GM12891 (cell line): ENCODE measurements at regions not wholly inside any gene's neighbourhood (a gene's known extent, or its start where the extent isn't known, plus 50 kb on each side); places are given as distances from the start of the nearest gene placed in this dataset.
A peak's percentile ranks its signal among the peaks of the same experiment; 100 is the strongest.

Source experiments
- DNase-seq: peaks from one replicate; pipeline ENCODE4 v3.0.0; 2011; ENCODE audit warnings: low spot score; ENCODE audit not compliant: insufficient read length
- FAIRE-seq: peaks from 2 replicates; lab custom pipeline; 2011; peaks lifted over from hg19 to GRCh38; lab: Jason Lieb, UNC
- PAX5 ChIP-seq: IDR thresholded peaks from 2 replicates; pipeline ENCODE4 v1.6.1; 2011; ENCODE audit warnings: low read length, moderate library complexity, mild to moderate bottlenecking; ENCODE audit not compliant: insufficient read depth, severe bottlenecking
- POLR2A ChIP-seq: IDR thresholded peaks from 2 replicates; pipeline ENCODE4 v1.6.1; 2011; ENCODE audit warnings: low read depth, low read length, control low read depth
- POLR2AphosphoS5 ChIP-seq: IDR thresholded peaks from 2 replicates; pipeline ENCODE4 v1.6.1; 2011; ENCODE audit warnings: low read depth, low read length, control low read depth
- POU2F2 ChIP-seq: IDR thresholded peaks from 2 replicates; pipeline ENCODE4 v1.6.1; 2011; ENCODE audit warnings: low read depth, mild to moderate bottlenecking, control low read depth, low read length, moderate library complexity
- SPI1 ChIP-seq: IDR thresholded peaks from 2 replicates; pipeline ENCODE4 v1.6.1; 2011; ENCODE audit warnings: low read depth, low read length, control low read depth
- TAF1 ChIP-seq: IDR thresholded peaks from 2 replicates; pipeline ENCODE4 v1.6.1; 2011; ENCODE audit warnings: low read depth, low read length, control low read depth

DNA sequence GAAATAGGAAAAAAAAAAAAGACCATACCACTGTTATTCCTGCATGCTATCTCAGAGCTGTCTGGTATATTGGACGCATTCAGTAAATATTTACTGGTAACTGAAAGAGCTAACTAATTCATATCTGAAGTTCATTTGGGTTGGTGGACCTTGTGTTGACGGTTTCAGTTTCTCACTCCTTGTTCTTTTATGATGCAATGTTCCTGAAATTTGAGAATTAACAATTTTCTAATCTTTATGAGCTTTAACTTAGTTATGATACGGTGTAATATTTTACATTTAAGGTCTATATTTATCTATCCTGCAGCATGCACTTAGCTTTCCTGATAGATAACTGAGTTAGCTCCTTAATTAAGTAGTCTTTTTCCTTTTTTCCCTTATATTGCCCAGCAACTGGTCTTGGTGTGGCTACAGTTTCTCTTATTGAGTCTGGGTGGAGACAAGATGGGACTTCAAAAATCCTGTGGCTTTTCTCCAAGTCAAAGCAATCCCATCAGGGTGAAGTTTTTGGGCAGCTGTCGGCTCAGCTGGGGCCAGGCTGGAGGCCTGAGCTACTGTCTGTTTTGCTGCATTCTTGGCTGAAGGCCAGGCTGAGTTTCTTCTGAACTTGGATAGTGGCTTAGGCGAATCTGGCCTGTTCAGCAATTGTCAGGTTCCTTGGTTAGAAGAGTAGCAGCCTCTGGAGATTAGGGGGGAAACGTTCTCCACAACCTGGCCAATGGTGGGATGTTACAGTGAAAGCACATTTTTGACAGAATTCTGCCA is 78.4 kb upstream of the MEX3C start:
- no peak for DNase-seq
- TF ChIP-seq SPI1 (no peak), POU2F2 (no peak), POLR2A (no peak), PAX5 (no peak), POLR2AphosphoS5 (no peak), TAF1 (no peak)
- FAIRE-seq: no peak

- DNase-seq: no peak
- FAIRE-seq: no peak
- no peak for TF ChIP-seq TAF1
- TF ChIP-seq POLR2AphosphoS5: no peak
- no peak for TF ChIP-seq POU2F2
- TF ChIP-seq POLR2A: no peak
- no peak for TF ChIP-seq SPI1
Measured at GRCh38 chr18:51278045-51278649, 80.7 kb upstream of the MEX3C start.

- no peak for FAIRE-seq
- DNase-seq: no peak
Measured at GRCh38 chr18:51279367-51279984, 82.0 kb upstream of the MEX3C start.

GRCh38 chr18:51287818-51288508 is 90.5 kb upstream of the MEX3C start:
- TF ChIP-seq POLR2AphosphoS5 (no peak), PAX5 (no peak), POU2F2 (no peak), POLR2A (no peak), SPI1 (no peak), TAF1 (no peak)
- no peak for FAIRE-seq

More at GRCh38 chr18:51279367-51279984, 82.0 kb upstream of the MEX3C start:
- TF ChIP-seq POLR2A (no peak), PAX5 (peak; percentile 95), POU2F2 (no peak), POLR2AphosphoS5 (no peak), SPI1 (peak; percentile 96)

GRCh38 chr18:51288582-51288981 is 91.1 kb upstream of the MEX3C start:
- DNase-seq: no peak
- no peak for FAIRE-seq
- TF ChIP-seq POLR2A (no peak), POLR2AphosphoS5 (no peak), SPI1 (no peak), TAF1 (no peak), POU2F2 (no peak), PAX5 (no peak)

More at GRCh38 chr18:51287818-51288508, 90.5 kb upstream of the MEX3C start:
- DNase-seq: no peak

DNA sequence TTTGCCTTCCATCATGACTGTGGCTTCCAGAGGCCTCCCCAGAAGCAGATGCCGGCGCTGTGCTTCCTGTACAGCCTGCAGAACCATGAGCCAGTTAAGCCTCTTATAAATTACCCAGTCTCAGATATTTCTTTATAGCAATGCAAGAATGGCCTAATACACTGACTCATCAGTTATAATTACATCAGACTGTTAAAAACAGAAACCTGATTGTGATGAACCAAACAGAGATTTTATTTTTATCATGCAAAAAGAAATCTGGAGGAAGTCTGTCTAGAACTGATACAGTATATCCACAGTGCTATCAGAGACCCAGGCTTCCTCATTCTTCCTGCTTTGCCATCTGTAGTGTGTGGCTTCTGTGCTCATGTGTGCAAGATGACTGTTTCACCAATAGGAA is 93.4 kb upstream of the MEX3C start:
- FAIRE-seq (no peak), DNase-seq (no peak)
- TF ChIP-seq PAX5: no peak
- TF ChIP-seq TAF1: no peak
- TF ChIP-seq SPI1: no peak
- TF ChIP-seq POLR2A: no peak
- no peak for TF ChIP-seq POLR2AphosphoS5
- TF ChIP-seq POU2F2: no peak

DNA sequence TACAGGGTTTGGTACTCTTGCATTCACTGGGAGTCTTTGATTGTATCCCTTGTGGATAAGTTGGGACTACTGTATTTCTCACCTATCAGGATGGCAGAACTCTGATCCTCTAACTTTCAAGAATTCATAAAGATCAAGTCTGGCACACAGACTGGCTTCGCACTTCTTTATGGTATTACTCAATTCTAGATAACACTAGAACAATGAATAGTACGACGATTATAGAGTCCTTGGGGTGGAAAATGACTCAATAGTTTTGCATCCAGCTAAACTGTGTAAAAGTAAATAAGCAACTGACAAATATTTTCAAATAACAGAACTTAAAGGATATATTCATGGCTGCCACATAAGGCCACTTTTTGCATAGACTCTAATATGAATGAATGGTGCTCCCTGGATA is 103.4 kb upstream of the MEX3C start:
- TF ChIP-seq TAF1: no peak
- no peak for TF ChIP-seq POLR2A
- TF ChIP-seq POU2F2: no peak
- no peak for TF ChIP-seq PAX5
- no peak for TF ChIP-seq POLR2AphosphoS5
- TF ChIP-seq SPI1: no peak
- DNase-seq: no peak
- FAIRE-seq: no peak

DNA sequence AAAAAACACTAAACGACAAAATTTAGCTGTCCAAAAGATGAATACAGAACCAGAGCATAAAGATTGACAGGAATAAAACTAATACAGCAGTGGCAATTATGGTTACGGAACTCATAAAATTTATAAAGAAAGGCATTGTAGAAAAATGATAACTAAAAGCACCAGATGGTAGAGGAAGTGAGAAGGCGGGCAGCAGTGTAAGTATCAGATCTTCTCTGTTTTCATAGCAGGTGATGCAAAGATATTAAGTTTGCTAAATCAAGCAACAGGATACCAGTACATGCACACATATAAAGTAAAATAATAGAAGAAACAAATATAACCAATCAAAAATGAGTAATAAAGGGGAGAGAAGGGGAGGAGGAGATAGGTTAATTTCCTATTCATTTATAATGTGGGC is 103.9 kb upstream of the MEX3C start:
- TF ChIP-seq SPI1: 0 out of 2 replicates have a peak, but pooled peaks have one; percentile 3
- TF ChIP-seq TAF1: no peak
- no peak for FAIRE-seq
- no peak for DNase-seq

DNA sequence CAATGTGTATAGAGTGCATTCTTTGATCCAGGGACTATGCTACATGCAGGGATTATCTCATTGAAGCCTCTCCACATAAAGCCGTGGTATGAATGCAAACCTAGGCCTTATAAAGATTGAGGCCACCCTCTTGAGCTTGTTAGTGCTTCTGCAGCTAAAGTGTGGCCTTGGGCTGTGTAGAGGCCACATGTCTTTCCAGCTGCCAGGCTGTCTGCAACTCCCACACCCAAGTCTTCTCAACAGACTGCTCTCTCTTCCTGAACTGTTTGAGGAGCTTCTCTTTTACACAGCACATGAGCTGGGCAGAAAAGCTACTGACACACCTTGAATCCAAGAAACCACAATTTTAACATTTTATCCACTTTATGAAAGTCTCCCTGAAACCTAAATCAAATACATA is 119.2 kb upstream of the MEX3C start:
- FAIRE-seq (no peak), DNase-seq (no peak)
- TF ChIP-seq POLR2A (no peak), POU2F2 (no peak), SPI1 (no peak), POLR2AphosphoS5 (no peak), TAF1 (no peak), PAX5 (no peak)
